ENCODE measurements at regions not wholly inside any gene's neighbourhood (a gene's known extent, or its start where the extent isn't known, plus 50 kb on each side); places are given as distances from the start of the nearest gene placed in this dataset.

DNA sequence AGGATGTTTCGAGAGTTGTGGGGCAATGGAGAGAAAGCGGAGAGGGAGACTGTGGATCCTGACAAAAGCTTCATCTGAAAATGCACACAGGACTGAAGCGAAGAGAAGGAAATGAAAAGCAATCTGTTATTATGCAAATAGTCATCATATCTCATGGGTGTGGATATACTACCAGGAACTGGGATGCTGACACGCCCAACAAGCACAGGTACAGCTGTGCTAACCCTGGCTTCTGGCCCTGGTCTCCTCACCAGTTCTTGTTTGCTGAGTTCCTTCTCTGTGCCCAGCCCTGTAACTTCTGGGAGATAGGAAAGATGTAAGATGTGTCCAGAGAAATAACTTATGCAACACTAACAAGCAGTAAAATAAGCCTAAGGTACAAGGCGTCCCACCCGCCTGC, 358.8 kb downstream of the CMPK2 start:
- no peaks in the 10 kb centered on the region for H3K36me3 ChIP-seq (ENCODE audit: low read depth)
- CTCF ChIA-PET = no interaction called here
- peaks cover 16% of the 10 kb centered on the region; the same call in 1 of the 2 replicates for H3K27me3 ChIP-seq (ENCODE audit: insufficient read depth, low read depth)
- no peak overlapping the region for H3K4me2 ChIP-seq
- no peak overlapping the region for H2AFZ ChIP-seq
- intact Hi-C loops (cut with micrococcal nuclease; ENCODE audit: unreplicated experiment) = no loop called here
- no peaks in the 10 kb centered on the region for H4K20me1 ChIP-seq (ENCODE audit: insufficient read depth)
- TF ChIP-seq, protein P1, sequence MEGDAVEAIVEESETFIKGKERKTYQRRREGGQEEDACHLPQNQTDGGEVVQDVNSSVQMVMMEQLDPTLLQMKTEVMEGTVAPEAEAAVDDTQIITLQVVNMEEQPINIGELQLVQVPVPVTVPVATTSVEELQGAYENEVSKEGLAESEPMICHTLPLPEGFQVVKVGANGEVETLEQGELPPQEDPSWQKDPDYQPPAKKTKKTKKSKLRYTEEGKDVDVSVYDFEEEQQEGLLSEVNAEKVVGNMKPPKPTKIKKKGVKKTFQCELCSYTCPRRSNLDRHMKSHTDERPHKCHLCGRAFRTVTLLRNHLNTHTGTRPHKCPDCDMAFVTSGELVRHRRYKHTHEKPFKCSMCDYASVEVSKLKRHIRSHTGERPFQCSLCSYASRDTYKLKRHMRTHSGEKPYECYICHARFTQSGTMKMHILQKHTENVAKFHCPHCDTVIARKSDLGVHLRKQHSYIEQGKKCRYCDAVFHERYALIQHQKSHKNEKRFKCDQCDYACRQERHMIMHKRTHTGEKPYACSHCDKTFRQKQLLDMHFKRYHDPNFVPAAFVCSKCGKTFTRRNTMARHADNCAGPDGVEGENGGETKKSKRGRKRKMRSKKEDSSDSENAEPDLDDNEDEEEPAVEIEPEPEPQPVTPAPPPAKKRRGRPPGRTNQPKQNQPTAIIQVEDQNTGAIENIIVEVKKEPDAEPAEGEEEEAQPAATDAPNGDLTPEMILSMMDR (conservative IDR thresholded peaks at IDR 0.05) = no peak
- no peak for TF ChIP-seq EZH2 (IDR thresholded peaks at IDR 0.05; ENCODE audit: low read depth)
- BruUV-seq (replicated peaks) = no TSS peak
- H3K4me3 ChIP-seq = no peak overlapping the region
- H3K4me1 ChIP-seq (replicated peaks; ENCODE audit: insufficient read depth) = 0 out of 2 replicates have a peak, but pooled peaks cover 6% of the 10 kb centered on the region
- H3F3A ChIP-seq (ENCODE audit: insufficient read depth, low read depth) = no peaks in the 10 kb centered on the region
- H3K27ac ChIP-seq = no peak overlapping the region
- no peaks in the 10 kb centered on the region for H3K9me3 ChIP-seq (ENCODE audit: insufficient read depth, low read depth)
- no peaks in the 10 kb centered on the region for H3K79me2 ChIP-seq (ENCODE audit: low read depth)
- DNase-seq = no peak
- H3K9me2 ChIP-seq (ENCODE audit: insufficient read depth) = no peaks in the 10 kb centered on the region
- POLR2A ChIA-PET (ENCODE audit: unreplicated experiment) = no interaction called here

- no peaks in the 10 kb centered on the region for H3K36me3 ChIP-seq (ENCODE audit: low read depth)
- no peaks in the 10 kb centered on the region for H3F3A ChIP-seq (ENCODE audit: insufficient read depth, low read depth)
- no peaks in the 10 kb centered on the region for H3K9me2 ChIP-seq (ENCODE audit: insufficient read depth)
- no peak for TF ChIP-seq EZH2 (IDR thresholded peaks at IDR 0.05; ENCODE audit: low read depth)
- TF ChIP-seq, protein P1 (conservative IDR thresholded peaks at IDR 0.05) = no peak
- intact Hi-C loops (cut with micrococcal nuclease; ENCODE audit: unreplicated experiment) = no loop called here
- H4K20me1 ChIP-seq (ENCODE audit: insufficient read depth) = no peaks in the 10 kb centered on the region
- no peak overlapping the region for H3K27ac ChIP-seq
- H3K4me2 ChIP-seq = no peak overlapping the region
- no TSS peak for BruUV-seq (replicated peaks)
- H3K4me1 ChIP-seq (replicated peaks; ENCODE audit: insufficient read depth) = 0 out of 2 replicates have a peak, but pooled peaks cover 6% of the 10 kb centered on the region
- no peaks in the 10 kb centered on the region for H3K9me3 ChIP-seq (ENCODE audit: insufficient read depth, low read depth)
- DNase-seq = no peak
- H3K27me3 ChIP-seq (ENCODE audit: insufficient read depth, low read depth) = peaks cover 50% of the 10 kb centered on the region
- H3K4me3 ChIP-seq = no peak overlapping the region
- CTCF ChIA-PET = no interaction called here
- POLR2A ChIA-PET (ENCODE audit: unreplicated experiment) = no interaction called here
- H3K79me2 ChIP-seq (ENCODE audit: low read depth) = no peaks in the 10 kb centered on the region
- no peak overlapping the region for H2AFZ ChIP-seq
These were observed 355.2 kb downstream of the CMPK2 start for GRCh38 chr2:6510532-6510931.

- ChIA-PET POLR2A (ENCODE audit: unreplicated experiment) (no interaction called here), CTCF (no interaction called here)
- Histone ChIP-seq H3K27me3 (ENCODE audit: insufficient read depth, low read depth) (peaks cover 60% of the 10 kb centered on the region), H3K9me3 (ENCODE audit: insufficient read depth, low read depth) (no peaks in the 10 kb centered on the region), H2AFZ (no peak overlapping the region), H3K4me3 (no peak overlapping the region), H3K36me3 (ENCODE audit: low read depth) (no peaks in the 10 kb centered on the region), H3K79me2 (ENCODE audit: low read depth) (no peaks in the 10 kb centered on the region), H3K4me2 (no peak overlapping the region), H3K9me2 (ENCODE audit: insufficient read depth) (no peaks in the 10 kb centered on the region), H4K20me1 (ENCODE audit: insufficient read depth) (no peaks in the 10 kb centered on the region), H3K27ac (no peak overlapping the region), H3F3A (ENCODE audit: insufficient read depth, low read depth) (no peaks in the 10 kb centered on the region), H3K4me1 (replicated peaks; ENCODE audit: insufficient read depth) (no peaks in the 10 kb centered on the region)
- no peak for TF ChIP-seq EZH2 (IDR thresholded peaks at IDR 0.05; ENCODE audit: low read depth)
- TF ChIP-seq, protein P1 (conservative IDR thresholded peaks at IDR 0.05) = no peak
- BruUV-seq (replicated peaks) = no TSS peak
- no peak for DNase-seq
- intact Hi-C loops (cut with micrococcal nuclease; ENCODE audit: unreplicated experiment) = no loop called here
These were observed 353.1 kb downstream of the CMPK2 start for GRCh38 chr2:6512589-6512988.

Data from PC-9 (cell line).